ENCODE measurements at regions not wholly inside any gene's neighbourhood (a gene's known extent, or its start where the extent isn't known, plus 50 kb on each side); places are given as distances from the start of the nearest gene placed in this dataset.
"Not testable (repeated sequence)": the region's sequence is repeated elsewhere in the genome, so short reads cannot be mapped to it uniquely, and the experiment has no call there.

DNA sequence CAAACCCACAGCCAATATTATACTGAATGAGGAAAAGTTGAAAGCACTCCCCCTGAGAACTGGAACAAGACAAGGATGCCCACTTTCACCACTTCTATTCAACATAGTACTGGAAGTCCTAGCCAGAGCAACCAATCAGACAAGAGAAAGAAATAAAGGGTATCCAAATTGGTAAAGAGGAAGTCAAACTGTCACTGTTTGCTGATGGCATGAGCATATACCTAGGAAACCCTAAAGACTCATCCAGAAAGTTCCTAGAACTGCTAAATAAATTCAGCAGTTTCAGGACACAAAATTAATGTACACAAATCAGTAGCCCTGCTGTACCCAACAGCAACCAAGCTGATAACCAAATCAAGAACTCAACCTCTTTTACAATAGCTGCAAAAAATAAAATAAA, 220.0 kb downstream of the SYK start:
- DNase-seq (ENCODE audit: low read depth in 2 of 2) = not testable (repeated sequence)

DNA sequence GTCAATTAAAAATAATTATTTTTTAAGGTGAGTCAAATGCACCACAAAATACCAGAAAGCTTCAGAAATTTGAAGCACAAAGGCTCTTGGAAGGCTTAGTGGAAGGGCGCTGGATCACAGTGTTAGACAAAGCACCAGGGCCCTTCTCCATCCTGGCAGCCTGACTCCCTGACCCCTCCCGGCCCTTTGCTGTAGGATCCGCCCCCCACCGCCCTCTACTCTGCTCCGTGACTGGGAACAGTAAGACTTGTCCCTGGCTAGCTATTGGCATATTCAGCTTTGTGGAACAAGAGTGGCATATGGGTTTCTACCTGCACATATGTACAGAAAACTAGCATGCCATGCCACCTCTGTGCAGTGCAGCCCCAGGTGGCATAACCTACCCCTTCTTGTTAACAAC, 222.1 kb downstream of the SYK start:
- DNase-seq (ENCODE audit: low read depth in 2 of 2) = no peak

DNA sequence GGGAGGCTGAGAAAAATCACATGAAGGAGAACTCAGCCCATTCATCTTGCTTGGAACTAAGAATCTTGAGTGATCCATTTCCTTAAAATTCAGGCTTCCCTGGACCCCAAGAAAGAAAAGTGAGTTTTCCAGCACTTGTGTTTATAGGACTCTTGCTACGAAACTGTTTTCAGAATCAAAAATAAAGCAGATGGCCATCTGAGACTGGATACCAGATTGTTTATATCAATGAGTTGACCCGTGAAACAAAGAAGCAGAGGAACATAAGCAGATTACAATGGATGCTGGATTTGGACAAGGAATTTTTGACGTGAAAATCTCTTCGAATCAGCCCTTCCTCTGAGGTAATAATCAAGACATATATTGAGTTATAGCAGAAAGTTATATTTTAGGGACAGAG, 223.2 kb downstream of the SYK start:
- DNase-seq (ENCODE audit: low read depth in 2 of 2) = no peak

DNA sequence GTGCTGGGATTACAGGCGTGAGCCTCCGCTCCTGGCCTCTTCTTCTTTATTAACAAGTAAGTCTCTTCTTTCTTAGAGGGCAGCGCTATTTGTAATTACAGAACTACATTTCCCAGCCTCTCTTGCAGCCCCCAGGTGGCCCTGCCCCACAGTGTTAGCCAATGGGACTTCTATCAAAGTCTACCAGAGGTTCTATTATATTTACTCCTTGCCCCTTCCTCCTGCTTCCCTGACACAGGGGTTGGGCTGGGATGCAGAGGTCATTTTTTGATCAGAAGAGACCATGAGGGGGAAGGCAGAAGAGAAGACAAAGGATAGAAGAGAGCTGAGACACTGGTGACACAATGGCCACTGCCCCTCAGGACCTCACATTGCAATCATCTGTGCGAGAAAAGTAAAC, 224.2 kb downstream of the SYK start:
- no peak for DNase-seq (ENCODE audit: low read depth in 2 of 2)

DNA sequence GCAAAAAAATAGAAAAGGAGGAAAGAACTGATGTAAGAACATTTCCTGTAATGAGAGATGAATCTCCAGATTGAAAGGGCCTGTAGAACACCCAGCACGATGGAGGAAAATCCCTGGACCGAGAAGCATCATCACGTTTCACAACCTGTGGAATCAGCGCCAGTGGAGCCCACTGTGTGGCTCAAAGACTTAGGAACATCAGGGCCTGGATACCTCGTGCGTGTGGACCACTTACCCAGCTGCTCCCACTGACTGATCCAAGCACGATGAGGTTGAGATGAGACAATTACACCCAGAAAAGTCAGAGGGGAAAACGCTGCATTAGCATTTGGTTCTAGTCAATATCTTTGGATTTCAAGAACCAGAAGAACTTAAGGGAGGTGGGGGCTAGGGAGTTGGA, 224.6 kb downstream of the SYK start:
- no peak for DNase-seq (ENCODE audit: low read depth in 2 of 2)

DNA sequence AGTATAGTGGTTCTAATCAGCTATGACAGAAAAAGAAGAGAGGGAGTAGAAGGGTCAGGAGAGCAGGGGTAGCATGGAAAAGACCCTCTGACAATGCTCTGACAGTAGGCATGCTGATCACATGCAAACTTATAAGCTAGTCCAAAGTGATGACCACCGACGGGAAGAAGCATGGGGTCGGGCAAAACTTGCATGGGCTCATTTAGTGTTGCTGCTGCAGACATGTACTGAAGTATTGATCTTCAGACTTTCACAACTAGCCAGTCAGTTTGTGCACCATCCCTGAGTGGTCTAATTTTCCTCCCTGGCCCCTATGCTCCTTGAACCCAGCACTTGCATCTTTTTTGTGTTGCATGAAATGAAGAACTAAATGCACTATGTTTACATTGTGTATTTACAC, 225.4 kb downstream of the SYK start:
- DNase-seq (ENCODE audit: low read depth in 2 of 2) = no peak

DNA sequence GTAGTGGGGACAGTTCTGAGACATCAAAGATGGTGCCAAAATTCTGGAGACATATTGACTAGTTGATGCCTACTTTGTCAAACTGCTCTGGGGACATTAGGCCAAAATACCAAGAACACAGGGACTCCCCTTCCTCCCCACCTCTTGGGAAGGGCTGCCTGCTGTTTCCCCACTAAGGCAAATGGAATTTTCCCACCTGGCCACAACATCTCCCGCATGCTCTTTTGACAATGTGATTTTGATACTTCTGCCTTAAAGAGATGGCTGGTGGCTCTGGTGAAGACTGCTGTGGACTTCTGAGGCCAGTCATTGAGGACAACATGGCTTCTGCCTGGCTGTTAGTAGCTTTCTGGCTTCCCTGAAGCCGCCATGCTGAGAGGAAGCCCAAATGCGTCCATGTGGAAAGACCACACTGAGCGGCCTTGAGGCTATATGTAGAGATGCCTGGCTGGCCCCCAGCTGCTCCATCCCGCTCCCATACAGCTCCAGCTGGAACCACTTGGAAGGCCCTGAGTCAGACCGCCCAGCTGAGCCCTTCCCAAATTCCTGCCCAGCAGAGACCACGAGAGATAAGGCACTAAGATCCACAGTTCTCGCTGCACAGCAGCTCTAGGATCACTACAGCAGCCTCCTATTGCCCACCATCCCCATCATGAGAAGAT, 226.7 kb downstream of the SYK start:
- DNase-seq (ENCODE audit: low read depth in 2 of 2) = no peak

DNA sequence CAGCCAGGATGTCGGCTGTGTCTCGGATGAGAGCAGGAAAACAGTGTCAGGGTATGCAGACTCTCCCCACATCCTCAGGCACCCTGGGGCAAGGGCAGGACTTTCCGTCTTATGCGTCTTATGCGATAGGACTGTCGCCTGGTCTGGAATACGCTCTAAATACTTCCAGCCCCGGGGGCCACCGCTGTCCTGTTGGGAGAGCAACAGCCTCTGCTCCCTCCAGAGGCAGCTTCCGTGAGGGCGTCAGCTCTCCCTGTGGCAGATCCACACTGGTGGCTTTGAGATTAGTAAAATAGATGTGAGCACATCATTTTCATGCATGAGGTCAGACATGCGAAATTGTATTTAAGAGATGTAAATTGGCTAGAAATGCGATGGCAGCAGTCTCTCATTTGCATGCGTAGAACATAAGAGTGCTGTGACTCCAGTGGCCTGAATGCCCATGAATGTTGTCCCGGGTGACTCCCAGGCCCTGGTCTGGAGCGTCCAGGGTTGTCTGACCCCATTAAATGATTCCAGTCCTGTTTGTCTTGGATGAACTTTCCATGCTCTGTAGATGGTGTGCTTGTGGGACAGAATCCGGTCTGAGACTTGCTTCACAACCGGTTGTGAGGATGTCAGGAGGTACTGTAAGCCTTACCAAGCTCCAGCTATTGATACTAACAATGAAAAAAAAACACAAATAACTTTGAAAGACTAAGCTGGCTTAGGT, 228.2 kb downstream of the SYK start:
- no peak for DNase-seq (ENCODE audit: low read depth in 2 of 2)

DNA sequence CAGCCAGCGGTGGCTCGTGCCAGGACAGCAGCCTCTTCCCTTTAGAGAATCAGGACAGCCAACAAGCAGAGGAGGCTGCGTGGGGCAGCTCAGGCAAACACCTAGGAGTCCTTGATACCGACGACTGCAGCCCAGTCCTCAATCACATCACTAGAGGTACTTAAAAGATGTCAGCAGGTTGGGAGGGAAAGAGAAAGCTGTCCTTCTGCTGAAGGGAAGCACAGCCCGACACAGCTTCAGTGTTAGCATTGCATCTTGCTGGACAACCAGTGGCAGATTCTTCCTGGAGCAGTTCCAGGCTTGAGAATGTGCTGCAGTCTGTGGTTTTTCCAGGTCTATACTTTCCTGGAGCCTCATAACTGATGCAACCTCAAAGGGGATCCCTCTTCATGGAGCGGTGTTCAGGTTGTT, 230.5 kb downstream of the SYK start:
- DNase-seq (ENCODE audit: low read depth in 2 of 2) = no peak

DNA sequence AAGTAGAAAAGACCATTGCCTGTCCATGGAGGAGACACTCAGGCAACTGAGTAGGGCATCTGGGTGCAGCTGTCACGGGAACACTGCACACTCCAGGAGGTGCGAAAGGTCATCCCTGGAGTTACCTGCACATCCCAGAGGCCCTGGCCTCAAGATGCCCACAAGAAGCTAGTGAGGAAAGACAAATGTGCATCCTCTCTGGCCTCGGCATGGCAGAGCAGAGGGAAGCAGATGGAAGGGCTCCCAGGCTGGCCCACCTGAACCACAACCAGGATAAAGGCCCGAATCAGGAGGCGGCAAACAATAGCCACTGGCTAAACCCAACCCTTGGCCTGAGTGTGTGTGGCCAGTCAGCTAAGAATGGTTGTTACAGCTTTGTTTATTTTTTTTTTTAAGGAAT, 231.7 kb downstream of the SYK start:
- no peak for DNase-seq (ENCODE audit: low read depth in 2 of 2)

DNA sequence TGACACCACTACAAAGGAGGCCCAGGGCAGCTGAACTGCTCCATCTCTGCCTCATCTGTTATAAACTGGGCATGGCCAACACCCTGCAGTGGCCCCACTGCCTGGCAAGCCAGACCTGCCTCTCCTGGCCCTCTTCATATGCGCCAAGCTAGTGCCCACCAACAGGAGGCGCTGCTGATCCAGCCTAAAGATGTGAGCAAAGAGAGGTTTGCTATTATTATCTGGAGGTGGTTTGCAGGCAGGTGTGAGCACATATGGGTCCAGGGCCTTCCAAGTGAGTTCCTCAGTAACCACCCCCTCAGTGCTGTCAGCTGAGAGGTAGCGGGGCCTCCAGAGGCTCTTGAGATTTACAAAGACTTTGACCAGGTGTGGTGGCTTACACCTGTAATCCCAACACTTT, 232.2 kb downstream of the SYK start:
- peak; percentile 30 to 38 for DNase-seq (ENCODE audit: low read depth in 2 of 2)

DNA sequence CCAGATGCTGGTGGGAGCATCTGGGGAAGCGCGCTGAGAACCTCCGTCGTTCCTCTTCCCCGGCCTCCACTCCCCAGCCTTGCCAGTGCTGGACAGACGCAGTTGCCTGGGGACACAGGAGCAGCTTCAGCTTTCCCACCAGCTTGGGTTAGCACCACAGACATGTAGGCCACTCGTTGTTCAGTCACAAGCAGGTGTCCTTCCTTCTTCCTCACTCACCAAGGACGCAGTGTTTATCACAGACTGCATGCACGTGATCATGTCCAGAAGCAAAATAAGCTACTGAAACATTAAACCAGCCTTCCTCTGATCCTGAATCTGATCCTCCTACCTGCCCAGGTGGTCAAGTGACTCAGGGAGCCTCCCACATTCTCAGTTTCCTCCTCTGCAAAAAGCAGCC, 232.9 kb downstream of the SYK start:
- DNase-seq (ENCODE audit: low read depth in 2 of 2) = no peak

DNA sequence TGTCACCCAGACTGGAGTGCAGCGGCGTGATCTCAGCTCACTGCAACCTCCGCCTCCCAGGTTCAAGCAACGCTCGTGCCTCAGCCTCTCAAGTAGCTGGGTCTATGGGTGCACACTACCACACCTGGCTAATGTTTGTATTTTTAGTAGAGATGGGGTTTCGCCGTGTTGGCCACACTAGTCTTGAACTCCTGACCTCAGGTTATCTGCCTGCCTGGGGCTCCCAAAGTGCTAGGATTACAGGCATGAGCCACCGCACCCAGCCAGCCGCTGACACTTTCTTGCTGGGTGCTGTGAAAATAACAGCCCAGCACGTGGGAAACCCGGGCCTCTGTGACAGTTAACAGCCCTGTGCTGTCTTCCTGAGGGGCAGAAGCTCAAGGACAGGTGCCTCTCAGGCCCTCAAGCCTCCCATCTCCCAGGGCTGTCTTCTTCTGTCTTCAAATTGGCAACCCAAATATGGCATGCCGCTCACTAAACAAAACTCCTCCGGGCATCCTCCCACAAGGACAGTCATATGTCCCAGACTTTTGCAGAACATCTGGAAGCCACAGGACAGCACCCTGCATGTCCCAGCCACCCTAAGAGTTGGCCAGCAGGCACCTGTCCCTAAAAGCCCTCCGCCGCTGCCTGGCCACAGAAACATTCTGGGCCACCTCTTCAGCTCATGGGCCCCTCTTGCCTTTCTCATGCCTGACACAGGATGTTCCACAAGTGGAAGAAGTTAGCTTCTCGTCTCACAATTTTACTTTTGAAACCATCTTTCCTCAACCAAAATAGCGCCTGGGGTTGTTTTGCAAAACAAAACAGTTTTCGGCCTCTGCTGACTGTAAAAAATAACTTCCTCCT, 233.6 kb downstream of the SYK start:
- no peak for DNase-seq (ENCODE audit: low read depth in 2 of 2)

DNA sequence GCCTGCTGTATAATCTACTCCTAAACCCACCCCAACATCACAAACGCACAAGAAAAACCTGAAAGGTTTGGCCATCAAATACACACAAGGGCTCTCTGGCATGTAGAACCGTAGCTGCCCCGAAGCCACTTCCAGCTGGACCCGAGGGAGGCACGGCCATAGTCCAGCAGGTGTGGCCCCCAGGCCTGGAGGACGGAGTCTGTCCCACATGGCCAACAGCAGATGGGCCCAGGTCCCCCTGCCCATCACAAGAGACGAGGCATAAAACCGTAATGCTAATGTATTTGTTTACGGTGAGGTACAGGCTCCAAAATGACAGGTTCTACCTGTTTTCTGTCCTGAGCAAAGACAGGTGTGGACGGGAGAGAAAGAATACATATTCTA, 234.2 kb downstream of the SYK start:
- no peak for DNase-seq (ENCODE audit: low read depth in 2 of 2)

DNA sequence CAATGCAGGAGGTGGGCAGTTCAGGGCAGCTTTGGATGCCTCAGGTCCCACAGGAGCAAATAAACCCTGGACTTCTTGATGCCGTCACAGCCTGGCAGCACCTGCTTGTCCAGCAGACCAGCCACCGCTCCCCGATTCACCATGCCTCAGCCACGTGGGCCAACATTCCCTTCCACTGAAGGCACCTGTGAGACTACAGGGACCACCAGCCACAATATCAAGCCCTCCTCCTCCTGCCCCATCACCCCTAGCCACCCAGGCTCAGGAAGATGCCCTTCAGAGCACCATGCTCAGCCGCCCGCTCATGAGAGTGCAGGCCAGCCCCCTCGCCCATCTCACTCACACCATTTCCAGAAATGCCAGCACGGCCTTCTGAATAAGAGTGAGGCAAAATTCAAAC, 234.7 kb downstream of the SYK start:
- DNase-seq (ENCODE audit: low read depth in 2 of 2) = no peak

DNA sequence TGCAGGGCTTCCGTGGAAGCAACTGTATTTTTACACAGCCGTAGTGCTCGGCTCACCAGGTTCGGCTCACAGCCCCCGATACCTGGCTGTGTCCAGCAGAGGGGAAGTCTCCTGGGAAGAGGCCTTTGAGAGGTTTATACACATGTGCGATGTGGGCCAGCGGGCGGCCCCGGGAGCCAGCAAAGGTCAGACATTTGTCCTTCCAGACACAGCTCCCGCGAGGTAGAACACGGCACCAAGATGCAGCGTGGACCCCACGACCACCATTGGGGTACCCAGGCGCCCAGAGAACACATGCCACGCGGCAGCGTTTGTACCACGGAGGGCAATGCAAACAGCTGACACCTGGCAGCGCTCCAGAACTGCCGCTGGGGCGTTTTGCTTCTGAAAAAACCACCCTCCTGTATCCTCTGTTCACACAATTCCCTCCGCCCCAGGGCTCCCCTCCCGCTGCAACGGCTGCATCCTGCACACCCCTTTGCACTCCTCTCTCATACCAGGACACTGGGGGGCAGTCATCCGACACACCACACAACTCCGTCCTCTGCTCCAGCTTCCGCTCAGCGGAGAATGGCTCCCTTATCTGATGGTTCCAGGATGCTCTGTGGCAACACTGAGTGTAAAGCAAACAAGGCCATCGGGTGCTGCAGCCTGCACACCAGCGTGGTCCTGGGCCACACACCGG, 235.3 kb downstream of the SYK start:
- peak; percentile 27 to 47 for DNase-seq (ENCODE audit: low read depth in 2 of 2)

DNA sequence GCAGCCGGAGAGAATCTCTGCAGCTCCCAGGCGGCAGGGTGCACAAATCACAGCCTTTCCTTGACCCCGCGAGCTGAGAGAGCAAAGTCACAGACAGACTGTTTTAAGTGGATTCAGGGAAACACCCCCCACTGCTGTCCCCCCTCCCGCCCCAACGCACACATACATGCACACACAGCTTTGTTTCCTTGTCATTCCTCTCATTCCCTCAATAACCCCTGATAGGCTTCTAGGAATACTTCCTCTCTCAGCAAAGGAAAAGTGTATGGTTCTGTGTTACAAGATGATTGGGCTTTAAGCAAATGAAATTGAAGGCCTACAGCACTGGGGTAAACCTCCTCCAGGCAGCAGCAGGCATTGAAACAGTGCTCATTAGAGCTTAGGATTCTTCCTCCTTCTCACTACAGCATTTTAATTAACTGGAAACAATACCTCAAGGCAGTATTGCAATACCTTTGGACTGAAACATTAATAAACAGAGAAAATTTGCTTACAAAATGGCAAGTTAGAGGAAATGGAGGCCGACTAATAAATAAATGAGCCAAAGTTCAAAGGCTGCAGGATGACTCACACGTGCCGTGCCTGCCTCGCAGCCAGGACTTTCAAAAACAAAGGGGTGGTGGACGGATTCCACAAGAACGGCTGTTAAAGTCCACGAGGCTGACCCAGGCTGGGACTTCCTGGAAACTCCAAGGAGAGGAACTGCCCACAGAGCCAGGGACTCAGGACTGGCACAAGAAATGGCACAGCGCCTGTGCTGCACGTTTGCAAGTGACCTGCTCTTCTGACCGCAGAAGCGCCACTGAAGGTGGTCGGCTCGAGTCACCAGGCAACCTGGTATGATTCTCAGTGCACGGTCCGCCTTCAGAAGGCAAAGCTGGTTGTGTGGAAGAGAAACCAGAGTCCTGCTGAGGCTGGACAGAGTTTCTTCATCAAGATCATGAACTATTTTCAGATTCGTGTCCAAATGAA, 236.2 kb downstream of the SYK start:
- no peak for DNase-seq (ENCODE audit: low read depth in 2 of 2)

DNA sequence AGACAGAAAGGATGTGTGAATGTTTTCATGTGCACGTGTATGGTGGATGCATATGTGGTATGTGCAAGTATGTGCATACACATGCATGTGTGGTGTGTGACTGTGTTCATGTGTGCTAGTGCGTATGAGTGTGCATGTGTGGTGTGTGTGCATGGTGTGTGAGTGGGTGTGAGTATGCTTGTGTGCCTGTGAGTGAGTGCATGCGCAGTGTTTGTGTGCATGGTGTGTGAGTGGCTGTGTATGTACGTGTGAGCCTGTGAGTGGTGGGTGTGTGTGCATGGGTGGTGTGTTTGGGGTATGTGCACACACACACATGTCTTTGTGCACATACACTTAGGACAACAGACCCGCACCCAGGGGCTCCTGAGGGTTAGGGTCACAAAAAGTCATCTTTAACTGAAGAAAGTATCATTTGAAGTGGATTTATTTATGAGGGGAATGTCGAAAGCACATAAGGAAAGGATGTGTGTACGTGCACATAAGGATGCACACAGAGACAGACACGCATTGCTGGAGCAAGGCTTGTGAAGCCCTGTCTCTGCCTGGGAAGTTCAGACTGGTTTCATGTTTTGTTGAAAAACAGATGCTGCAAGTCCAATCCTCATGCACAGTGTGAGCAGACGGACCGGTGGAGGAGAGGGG, 237.0 kb downstream of the SYK start:
- no peak for DNase-seq (ENCODE audit: low read depth in 2 of 2)

DNA sequence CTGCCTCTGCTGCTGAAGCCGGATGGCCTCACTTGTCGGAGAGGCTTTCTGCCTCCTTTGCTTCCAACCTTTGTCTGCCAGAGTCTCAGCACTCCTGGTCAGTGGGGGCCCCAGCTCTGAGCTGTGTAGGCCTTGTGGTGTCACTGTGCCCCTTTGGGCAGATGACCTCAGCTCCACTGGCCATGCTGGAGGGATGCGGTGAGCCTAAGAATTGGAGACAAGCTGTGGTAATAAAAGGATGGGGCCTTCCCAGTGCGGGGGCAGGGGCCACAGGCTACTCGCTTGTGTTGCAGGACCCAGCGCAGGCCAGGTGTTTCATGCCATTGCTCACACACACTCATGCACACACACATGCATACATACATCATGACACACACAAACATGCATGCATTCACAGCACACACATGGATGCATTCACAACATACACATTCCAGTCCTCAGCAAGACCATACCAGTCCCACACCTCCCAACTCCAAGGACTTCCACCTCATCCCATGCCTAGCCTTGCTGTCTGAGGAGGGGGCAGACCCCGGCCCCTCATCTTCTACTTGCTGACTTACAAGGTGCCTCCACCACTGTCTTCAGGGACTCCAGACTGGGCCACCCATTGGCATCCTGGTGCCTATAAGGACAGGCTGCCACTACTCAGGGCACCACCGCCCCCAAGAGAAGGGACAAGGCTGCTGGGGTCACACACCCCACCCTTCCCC, 237.7 kb downstream of the SYK start:
- no peak for DNase-seq (ENCODE audit: low read depth in 2 of 2)

DNA sequence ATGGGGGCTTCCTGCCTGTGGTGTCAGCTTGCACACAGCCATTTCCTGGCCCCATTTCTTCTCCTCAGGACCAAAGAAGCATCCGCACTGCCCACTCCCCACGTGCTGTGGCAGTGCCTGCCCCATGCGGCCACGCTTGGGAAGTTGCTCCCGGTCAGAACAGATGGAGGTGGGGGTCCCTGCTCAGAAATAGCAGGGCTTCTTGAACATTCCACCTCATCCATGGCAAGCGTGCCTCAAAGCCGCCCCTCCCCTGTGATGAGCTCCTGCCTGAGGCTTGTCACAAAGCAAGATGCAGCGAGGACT, 238.2 kb downstream of the SYK start:
- no peak for DNase-seq (ENCODE audit: low read depth in 2 of 2)

All from stimulated activated CD8-positive, alpha-beta memory T cell treated with anti-CD3 and anti-CD28 coated beads, Interleukin-7, amount 100 ng/mL, for 4 hours (primary cell).